ENCODE measurements at regions not wholly inside any gene's neighbourhood (a gene's known extent, or its start where the extent isn't known, plus 50 kb on each side); places are given as distances from the start of the nearest gene placed in this dataset.

GRCh38 chr10:35711615-35712411, 69.7 kb upstream of the FZD8 start:
- H3K4me3 ChIP-seq (ENCODE audit: low read length): no peak overlapping the region
- DNase-seq (ENCODE audit: low read depth, low spot score): no peak

- H3K4me3 ChIP-seq (ENCODE audit: low read length): no peak overlapping the region
- DNase-seq (ENCODE audit: low read depth, low spot score): no peak
Observed at GRCh38 chr10:35707642-35708425, 65.7 kb upstream of the FZD8 start.

- H3K4me3 ChIP-seq (ENCODE audit: low read length): no peak overlapping the region
- no peak for DNase-seq (ENCODE audit: low read depth, low spot score)
Observed at GRCh38 chr10:35706959-35707358, 64.9 kb upstream of the FZD8 start.

GRCh38 chr10:35705671-35706070, 63.6 kb upstream of the FZD8 start:
- DNase-seq (ENCODE audit: low read depth, low spot score): no peak
- H3K4me3 ChIP-seq (ENCODE audit: low read length): no peak overlapping the region

- DNase-seq (ENCODE audit: low read depth, low spot score): no peak
- H3K4me3 ChIP-seq (ENCODE audit: low read length): no peak overlapping the region
Observed at GRCh38 chr10:35705051-35705450, 63.0 kb upstream of the FZD8 start.

- H3K4me3 ChIP-seq (ENCODE audit: low read length): no peak overlapping the region
- DNase-seq (ENCODE audit: low read depth, low spot score): no peak
Observed at GRCh38 chr10:35704401-35704800, 62.3 kb upstream of the FZD8 start.

GRCh38 chr10:35700487-35700882, 58.4 kb upstream of the FZD8 start:
- no peak overlapping the region for H3K4me3 ChIP-seq (ENCODE audit: low read length)
- DNase-seq (ENCODE audit: low read depth, low spot score): no peak

GRCh38 chr10:35699848-35700486, 57.9 kb upstream of the FZD8 start:
- H3K4me3 ChIP-seq (ENCODE audit: low read length): no peak overlapping the region
- no peak for DNase-seq (ENCODE audit: low read depth, low spot score)

GRCh38 chr10:35696392-35697287, 54.5 kb upstream of the FZD8 start:
- DNase-seq (ENCODE audit: low read depth, low spot score): no peak
- H3K4me3 ChIP-seq (ENCODE audit: low read length): no peak overlapping the region

- no peak overlapping the region for H3K4me3 ChIP-seq (ENCODE audit: low read length)
- no peak for DNase-seq (ENCODE audit: low read depth, low spot score)
Observed at GRCh38 chr10:35693800-35694199, 51.7 kb upstream of the FZD8 start.

Data from Jurkat, Clone E6-1 (cell line).